IPS-18c (cell line): ENCODE measurements at regions not wholly inside any gene's neighbourhood (a gene's known extent, or its start where the extent isn't known, plus 50 kb on each side); places are given as distances from the start of the nearest gene placed in this dataset.

Source experiments
- H3K4me3 ChIP-seq: 2 replicates; pipeline ENCODE4 v1.7.0; 2013; ENCODE audit warnings: low read depth, mild to moderate bottlenecking, low read length, moderate library complexity; ENCODE audit not compliant: insufficient read depth
- H3K9me3 ChIP-seq: one replicate; pipeline ENCODE4 v1.6.1; 2013; ENCODE audit warnings: mild to moderate bottlenecking, low read length, moderate library complexity; ENCODE audit not compliant: control insufficient read depth, insufficient read depth

DNA sequence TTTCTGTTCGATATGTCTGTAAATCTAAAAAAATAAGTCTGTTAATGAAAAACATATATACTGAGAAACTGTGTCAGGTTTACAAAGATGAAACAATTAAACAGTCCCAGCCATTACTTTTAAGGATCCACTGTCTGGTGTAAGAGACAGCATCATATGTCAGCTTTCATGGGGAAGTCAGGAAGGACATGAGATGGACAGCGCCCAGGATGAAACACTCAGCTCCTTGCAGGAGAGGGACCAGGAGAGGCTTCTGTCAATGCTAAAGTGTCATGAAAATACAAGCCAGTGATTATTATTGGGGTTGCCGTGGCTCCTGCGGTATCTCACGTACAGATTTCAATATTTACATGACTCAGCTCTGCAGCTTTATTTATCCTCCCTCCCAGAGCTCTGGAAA, 1524.6 kb downstream of the TBC1D22A start:
- Histone ChIP-seq H3K9me3 (no peaks in the 10 kb centered on the region), H3K4me3 (no peak overlapping the region)

GRCh38 chr22:48284671-48285070, 1522.2 kb downstream of the TBC1D22A start:
- H3K4me3 ChIP-seq = no peak overlapping the region
- H3K9me3 ChIP-seq = peaks cover 4% of the 10 kb centered on the region

- Histone ChIP-seq H3K4me3 (no peak overlapping the region), H3K9me3 (peaks cover 4% of the 10 kb centered on the region)
These were observed 1520.4 kb downstream of the TBC1D22A start for GRCh38 chr22:48282804-48283203.

- peaks cover 4% of the 10 kb centered on the region for H3K9me3 ChIP-seq
- no peak overlapping the region for H3K4me3 ChIP-seq
These were observed 1517.0 kb downstream of the TBC1D22A start for GRCh38 chr22:48279461-48279756.

DNA sequence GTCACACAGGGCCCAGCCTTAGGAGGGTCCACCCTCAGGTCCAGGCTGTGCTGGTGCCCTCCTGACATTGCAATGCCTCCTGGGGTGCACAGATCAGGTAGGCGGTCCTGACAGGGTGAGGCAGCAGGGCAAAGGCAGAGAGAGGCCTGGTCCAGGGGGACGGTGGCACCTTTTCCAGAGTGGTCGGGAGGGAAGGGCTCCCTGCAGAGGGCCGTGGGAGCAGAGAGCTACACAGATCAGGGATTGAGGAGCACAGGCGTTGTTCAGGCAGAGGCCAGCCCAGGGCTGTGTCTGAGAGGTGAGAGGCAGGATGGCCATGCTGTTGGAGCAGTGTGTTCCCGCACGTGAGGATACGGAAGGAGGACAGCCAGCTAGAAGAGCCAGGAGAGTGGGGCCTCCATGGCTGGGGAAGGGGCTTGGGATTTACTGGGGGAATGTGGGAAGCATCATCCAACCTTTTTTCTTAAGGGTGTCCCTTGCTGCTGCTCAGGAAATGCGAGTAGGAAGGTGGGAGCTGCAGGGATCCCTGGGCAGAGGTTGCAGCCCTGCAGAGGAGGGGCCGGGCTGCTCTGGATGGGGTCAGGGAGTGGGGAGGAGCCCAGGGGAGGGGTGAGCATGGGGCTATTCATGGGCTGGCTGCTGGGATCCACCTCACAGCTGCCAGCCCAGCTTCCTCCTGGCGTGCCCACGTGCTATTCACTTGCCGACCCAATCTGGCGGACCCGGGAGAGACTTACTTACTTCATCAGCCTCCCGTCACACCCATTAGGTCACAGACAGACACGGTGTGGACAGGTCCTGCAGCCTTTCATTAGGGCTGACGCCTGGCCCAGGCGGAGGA, 1516.4 kb downstream of the TBC1D22A start:
- Histone ChIP-seq H3K9me3 (peaks cover 4% of the 10 kb centered on the region), H3K4me3 (no peak overlapping the region)

GRCh38 chr22:48277868-48278581, 1515.6 kb downstream of the TBC1D22A start:
- Histone ChIP-seq H3K9me3 (peaks cover 4% of the 10 kb centered on the region), H3K4me3 (no peak overlapping the region)

- Histone ChIP-seq H3K9me3 (peaks cover 4% of the 10 kb centered on the region), H3K4me3 (no peak overlapping the region)
These were observed 1514.8 kb downstream of the TBC1D22A start for GRCh38 chr22:48276994-48277867.

- H3K9me3 ChIP-seq = no peaks in the 10 kb centered on the region
These were observed 1513.0 kb downstream of the TBC1D22A start for GRCh38 chr22:48275412-48275811.

GRCh38 chr22:48270731-48271130, 1508.3 kb downstream of the TBC1D22A start:
- Histone ChIP-seq H3K9me3 (no peaks in the 10 kb centered on the region), H3K4me3 (no peak overlapping the region)

More at GRCh38 chr22:48275412-48275811, 1513.0 kb downstream of the TBC1D22A start:
- H3K4me3 ChIP-seq = no peak overlapping the region

DNA sequence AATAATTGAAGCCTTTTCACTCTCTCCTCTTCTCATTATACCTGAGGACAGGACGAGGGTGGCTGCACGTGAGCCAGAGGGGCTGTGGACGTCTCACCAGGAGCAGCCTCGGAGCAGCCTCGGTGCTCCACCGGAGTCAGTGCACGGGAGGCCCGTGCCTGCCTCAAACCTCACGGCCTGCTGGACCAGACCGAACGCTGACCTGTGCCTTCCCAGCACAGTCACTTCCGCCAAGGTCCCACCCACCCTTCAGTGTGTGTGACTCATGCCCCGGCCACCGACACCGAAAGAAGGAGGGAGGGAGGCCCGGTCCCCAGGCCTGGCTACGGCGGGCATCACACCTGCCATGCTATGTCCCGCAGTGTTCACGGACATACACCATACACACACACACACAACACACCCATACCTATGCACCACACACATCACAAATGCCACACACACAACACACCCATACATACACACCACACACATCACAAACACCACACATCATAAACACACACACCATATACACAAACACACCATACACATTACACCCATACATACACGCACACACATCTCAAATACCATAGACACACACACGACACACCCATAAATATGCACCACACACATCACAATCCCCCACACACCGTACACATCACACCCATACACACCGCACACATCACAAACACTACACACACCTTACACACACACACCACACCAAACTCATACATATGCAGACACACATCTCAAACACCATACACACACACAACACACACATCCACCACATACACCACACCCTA, 1506.5 kb downstream of the TBC1D22A start:
- no peak overlapping the region for H3K4me3 ChIP-seq
- H3K9me3 ChIP-seq = no peaks in the 10 kb centered on the region

- H3K4me3 ChIP-seq = no peak overlapping the region
- H3K9me3 ChIP-seq = no peaks in the 10 kb centered on the region
These were observed 1505.8 kb downstream of the TBC1D22A start for GRCh38 chr22:48268293-48268692.

- Histone ChIP-seq H3K4me3 (no peak overlapping the region), H3K9me3 (no peaks in the 10 kb centered on the region)
These were observed 1505.2 kb downstream of the TBC1D22A start for GRCh38 chr22:48267681-48268080.

- Histone ChIP-seq H3K9me3 (no peaks in the 10 kb centered on the region), H3K4me3 (no peak overlapping the region)
These were observed 1502.7 kb downstream of the TBC1D22A start for GRCh38 chr22:48265000-48265625.

DNA sequence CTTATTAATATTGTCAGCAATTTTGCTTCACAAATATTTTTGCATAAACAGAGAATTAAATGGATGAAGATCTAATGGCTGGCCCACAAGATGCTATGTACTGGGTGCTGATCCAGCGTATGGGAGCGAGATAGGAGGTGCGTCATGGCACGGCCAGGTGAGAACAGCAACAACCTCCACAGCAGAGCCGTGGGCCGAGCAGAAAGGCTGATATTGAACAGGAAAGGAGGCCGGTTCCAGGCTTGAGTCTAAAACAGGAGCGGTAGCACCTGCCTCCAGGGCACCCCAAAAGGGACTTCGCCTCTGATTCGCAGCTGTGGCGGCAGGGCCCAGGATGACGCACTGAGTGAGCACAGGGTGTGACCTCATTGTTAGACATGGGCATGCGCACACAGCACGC, 1502.1 kb downstream of the TBC1D22A start:
- H3K9me3 ChIP-seq = no peaks in the 10 kb centered on the region
- H3K4me3 ChIP-seq = no peak overlapping the region

DNA sequence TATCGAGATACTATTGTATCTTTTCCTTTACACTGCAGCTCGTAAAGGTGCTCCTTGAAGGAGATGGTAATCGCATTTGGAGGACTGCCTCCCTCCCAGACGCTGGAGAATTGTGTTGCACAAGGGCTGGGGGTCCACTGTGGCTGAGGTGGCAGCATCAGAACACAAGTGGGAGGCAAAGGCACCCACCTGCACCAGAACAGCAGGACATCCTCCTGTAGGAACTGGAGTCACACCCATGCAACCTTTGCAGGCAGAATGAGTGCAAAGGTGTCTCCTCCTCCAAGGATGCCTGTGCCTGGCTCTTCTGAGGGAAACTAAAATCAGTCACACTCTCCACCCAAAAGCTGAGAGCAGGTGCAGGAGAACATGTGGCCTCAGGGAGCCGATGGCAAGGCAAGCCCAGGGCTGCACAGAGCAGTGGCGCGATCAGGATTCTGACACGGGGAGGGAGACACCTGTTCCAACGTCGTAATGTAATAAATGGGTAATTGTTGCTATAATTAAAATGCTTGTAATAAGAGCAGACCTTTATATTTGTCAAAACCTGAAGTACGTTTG, 1501.4 kb downstream of the TBC1D22A start:
- H3K9me3 ChIP-seq = no peaks in the 10 kb centered on the region
- H3K4me3 ChIP-seq = no peak overlapping the region

DNA sequence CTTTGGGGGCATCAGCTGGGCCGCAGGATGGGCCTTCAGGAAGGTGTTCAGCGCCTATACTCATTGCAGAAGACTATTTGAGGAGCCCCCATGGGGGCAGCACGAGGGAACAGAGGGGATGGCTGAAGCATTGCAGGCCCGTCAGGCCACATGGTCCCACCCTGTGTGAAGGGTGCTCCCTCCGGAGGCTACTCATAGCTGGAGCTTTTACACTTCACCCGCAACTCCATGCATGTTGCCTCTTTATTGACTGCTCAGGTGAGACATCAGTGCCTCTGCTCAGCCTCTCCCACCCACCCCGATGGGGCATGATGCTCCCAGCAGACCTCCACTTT, 1500.9 kb downstream of the TBC1D22A start:
- H3K4me3 ChIP-seq = no peak overlapping the region
- H3K9me3 ChIP-seq = no peaks in the 10 kb centered on the region
